ENCODE measurements at regions not wholly inside any gene's neighbourhood (a gene's known extent, or its start where the extent isn't known, plus 50 kb on each side); places are given as distances from the start of the nearest gene placed in this dataset.

DNA sequence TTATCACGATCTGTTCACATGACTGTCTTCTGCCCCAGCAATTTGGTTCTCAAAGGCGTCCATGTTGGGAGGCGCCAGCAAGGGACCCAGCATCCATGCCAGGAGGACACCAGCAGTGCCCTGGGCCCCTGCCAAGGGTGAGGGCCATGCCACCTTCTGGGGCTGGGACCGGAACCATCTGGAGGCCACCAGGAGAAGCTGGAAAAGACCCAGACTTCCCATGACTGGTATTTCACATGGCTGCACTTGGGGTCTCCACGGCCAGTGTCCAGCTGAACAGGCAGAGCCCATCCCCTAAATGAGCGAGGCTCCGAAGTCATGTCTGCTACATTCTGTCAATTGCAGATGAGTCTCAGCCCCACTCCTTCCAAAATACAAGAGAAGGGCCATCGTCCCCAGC lies 306.8 kb upstream of the HS6ST1 start:
- H3K4me2 ChIP-seq: no peak overlapping the region
- TF ChIP-seq Cebpa-rat (IDR thresholded peaks at IDR 0.05): no peak
- H3K4me3 ChIP-seq: no peak overlapping the region
- H3K27ac ChIP-seq: no peak overlapping the region
- H3K36me3 ChIP-seq: no peaks in the 10 kb centered on the region
- H3K9me3 ChIP-seq: no peaks in the 10 kb centered on the region
- no peaks in the 10 kb centered on the region for H3K27me3 ChIP-seq
- H3K4me1 ChIP-seq: peaks cover 18% of the 10 kb centered on the region
- no peaks in the 10 kb centered on the region for H4K20me1 ChIP-seq
- H3K9ac ChIP-seq: no peak overlapping the region

DNA sequence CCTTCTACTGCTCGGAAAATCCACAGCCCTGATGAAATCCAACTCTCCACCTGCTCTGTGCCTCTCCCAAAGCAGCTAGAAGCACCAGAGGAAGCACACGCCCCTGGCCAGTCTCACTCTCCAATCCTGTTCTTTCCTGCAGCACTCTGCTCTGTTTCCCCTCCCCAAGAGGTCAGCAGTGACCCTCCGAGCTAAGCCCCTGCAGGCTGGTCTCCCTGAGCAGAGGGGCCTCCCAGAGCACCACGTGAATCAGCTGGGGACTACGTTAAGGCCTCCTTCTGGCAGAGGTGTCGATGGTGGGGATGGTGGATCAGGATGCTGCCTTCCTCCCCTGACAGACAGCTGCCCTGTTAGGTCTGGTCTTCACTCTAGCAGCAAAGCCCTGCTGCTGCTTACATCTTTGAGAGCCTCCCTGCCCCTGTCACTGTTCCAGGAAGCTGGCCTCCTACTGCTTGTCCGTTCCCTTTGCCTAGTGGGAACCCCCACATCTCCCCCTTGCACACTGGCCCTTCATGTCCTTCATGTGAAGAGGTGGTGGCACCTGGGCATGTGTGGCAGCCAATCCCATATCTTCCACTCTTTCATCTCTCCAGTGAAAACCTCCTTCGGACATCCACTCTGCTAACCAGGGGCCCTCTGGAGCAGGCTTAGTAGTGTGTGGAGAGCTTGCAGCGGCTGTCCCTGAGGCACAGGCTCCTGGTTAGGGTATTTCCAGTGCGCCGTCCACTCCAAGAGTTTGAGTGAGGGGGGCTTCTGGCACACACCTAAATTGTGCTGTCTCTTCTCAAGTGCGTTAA lies 307.5 kb upstream of the HS6ST1 start:
- H3K9me3 ChIP-seq: no peaks in the 10 kb centered on the region
- no peak for TF ChIP-seq Cebpa-rat (IDR thresholded peaks at IDR 0.05)
- no peaks in the 10 kb centered on the region for H4K20me1 ChIP-seq
- H3K9ac ChIP-seq: no peak overlapping the region
- no peaks in the 10 kb centered on the region for H3K27me3 ChIP-seq
- H3K36me3 ChIP-seq: no peaks in the 10 kb centered on the region
- H3K4me2 ChIP-seq: no peak overlapping the region
- H3K27ac ChIP-seq: no peak overlapping the region
- H3K4me1 ChIP-seq: peaks cover 21% of the 10 kb centered on the region
- H3K4me3 ChIP-seq: no peak overlapping the region

DNA sequence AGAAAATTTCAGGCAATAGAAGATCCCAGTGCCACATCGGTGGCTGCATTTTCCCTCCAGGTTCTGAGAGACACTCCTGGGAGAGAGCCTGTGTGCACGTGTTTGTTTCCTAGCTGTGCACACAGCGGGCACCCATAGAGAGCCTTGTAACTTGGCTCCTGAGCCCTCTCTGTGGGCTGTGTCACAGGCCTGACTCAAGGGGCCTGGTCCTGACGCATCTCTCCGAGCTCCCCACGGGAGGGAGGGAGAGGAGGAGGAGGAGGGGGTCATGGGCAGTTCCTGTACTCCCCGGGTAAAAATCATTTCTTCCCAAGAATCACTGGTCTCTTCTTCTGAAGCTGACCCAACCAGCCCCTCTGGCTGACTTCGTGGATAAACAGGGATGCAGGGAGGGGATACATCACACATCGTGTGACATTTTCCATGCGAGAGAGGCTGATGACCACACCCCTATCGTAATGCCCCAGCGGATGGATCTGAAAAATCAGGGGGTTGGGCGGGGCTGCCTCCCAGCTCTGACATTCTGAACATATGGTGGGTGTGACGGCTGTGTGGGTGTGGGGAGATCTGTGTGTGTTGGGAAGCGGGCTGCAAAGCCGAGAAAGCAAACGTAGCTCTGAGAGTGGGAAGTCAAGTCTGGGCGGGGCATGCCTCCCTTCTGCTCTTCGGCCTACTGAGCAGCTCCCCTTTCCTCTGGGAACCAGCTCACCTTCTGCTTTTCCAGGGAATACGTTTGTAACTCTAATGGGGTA lies 308.3 kb upstream of the HS6ST1 start:
- Histone ChIP-seq H3K27ac (no peak overlapping the region), H3K4me1 (peaks cover 29% of the 10 kb centered on the region), H3K9ac (no peak overlapping the region), H3K4me2 (no peak overlapping the region), H4K20me1 (no peaks in the 10 kb centered on the region), H3K27me3 (no peaks in the 10 kb centered on the region), H3K4me3 (no peak overlapping the region), H3K36me3 (no peaks in the 10 kb centered on the region), H3K9me3 (no peaks in the 10 kb centered on the region)
- no peak for TF ChIP-seq Cebpa-rat (IDR thresholded peaks at IDR 0.05)

DNA sequence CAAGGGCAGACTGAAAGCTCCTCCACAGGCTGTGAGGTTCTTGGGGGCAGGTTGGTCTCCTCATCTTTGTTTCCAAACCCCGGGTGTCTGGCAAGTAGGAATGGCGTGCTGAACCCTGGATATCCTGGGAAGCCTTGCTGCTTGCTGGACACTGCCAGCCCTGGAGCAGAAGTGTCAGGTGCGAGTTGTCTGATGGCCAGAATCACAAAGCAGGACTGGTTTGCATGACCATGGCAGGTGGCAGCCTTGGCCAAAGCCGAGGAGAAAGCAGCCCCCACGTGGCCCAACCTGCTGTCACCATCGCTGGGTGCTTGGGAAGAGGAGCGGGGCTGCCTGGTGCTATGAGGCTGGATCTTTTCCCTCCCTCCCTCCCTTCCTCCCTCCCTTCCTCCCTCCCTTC lies 309.5 kb upstream of the HS6ST1 start:
- Histone ChIP-seq H3K27me3 (no peaks in the 10 kb centered on the region), H3K36me3 (no peaks in the 10 kb centered on the region), H3K9me3 (no peaks in the 10 kb centered on the region), H3K27ac (no peak overlapping the region), H4K20me1 (no peaks in the 10 kb centered on the region), H3K4me2 (no peak overlapping the region), H3K9ac (no peak overlapping the region), H3K4me1 (peaks cover 38% of the 10 kb centered on the region), H3K4me3 (no peak overlapping the region)
- no peak for TF ChIP-seq Cebpa-rat (IDR thresholded peaks at IDR 0.05)

DNA sequence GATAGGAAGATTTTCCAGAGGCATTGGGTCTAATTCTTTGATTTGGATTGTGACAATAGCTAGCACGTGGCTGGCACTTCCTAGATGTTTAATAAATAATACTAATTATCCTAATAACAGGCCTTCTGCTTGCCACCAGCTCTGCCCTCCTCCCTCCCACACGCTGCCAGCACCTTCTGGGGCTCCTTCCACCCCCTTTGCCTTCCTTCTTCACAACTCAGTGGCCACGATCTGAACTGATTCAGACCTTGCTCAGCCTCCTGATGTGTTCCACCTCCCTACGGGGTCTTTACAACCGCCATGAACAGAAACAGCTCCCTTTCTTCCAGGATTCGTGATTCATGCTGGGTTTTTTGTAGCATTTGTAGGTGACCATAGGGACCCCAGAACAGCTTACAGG lies 310.3 kb upstream of the HS6ST1 start:
- H4K20me1 ChIP-seq: no peaks in the 10 kb centered on the region
- no peak overlapping the region for H3K4me3 ChIP-seq
- H3K9ac ChIP-seq: no peak overlapping the region
- no peak overlapping the region for H3K27ac ChIP-seq
- peaks cover 32% of the 10 kb centered on the region for H3K4me1 ChIP-seq
- H3K36me3 ChIP-seq: no peaks in the 10 kb centered on the region
- TF ChIP-seq Cebpa-rat (IDR thresholded peaks at IDR 0.05): no peak
- H3K27me3 ChIP-seq: no peaks in the 10 kb centered on the region
- H3K9me3 ChIP-seq: no peaks in the 10 kb centered on the region
- H3K4me2 ChIP-seq: no peak overlapping the region

DNA sequence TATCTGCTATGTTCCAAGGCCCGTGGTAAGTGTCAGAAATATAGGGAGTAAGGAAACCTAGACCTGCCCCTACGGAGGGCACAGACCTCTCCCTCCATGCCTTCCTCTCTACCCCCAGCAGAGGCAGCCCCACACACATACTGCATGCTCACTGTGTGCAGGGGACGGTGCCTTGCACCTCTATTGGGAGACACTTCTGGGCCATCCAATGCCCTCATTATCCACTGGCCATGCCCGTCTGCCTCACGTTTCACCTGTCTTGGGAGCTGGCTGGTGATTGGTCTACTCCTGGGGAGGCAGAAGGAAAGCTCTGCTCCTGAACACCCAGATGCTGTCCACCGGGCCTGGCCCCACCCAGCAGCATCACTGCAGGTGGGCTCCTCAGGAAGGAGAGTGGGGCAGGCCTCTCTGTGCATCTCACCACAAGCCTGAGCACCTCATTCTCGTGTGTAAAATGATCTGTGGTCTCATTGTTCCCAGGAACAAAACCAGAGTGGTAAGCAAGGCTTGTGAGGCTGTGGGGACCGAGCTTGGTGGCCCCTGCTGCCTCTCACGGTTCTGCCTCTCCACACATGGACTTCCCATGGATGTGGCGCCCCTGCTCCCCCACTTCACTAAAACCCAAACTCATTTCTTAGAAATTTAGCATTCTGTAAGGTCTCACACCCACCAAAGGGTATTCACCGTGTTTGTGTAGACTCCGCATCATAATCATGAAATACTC lies 312.5 kb upstream of the HS6ST1 start:
- Histone ChIP-seq H4K20me1 (no peaks in the 10 kb centered on the region), H3K4me3 (no peak overlapping the region), H3K4me1 (peaks cover 23% of the 10 kb centered on the region), H3K27me3 (no peaks in the 10 kb centered on the region), H3K9me3 (no peaks in the 10 kb centered on the region), H3K9ac (no peak overlapping the region), H3K36me3 (no peaks in the 10 kb centered on the region), H3K4me2 (peak overlapping the region; percentile 37), H3K27ac (no peak overlapping the region)
- no peak for TF ChIP-seq Cebpa-rat (IDR thresholded peaks at IDR 0.05)

DNA sequence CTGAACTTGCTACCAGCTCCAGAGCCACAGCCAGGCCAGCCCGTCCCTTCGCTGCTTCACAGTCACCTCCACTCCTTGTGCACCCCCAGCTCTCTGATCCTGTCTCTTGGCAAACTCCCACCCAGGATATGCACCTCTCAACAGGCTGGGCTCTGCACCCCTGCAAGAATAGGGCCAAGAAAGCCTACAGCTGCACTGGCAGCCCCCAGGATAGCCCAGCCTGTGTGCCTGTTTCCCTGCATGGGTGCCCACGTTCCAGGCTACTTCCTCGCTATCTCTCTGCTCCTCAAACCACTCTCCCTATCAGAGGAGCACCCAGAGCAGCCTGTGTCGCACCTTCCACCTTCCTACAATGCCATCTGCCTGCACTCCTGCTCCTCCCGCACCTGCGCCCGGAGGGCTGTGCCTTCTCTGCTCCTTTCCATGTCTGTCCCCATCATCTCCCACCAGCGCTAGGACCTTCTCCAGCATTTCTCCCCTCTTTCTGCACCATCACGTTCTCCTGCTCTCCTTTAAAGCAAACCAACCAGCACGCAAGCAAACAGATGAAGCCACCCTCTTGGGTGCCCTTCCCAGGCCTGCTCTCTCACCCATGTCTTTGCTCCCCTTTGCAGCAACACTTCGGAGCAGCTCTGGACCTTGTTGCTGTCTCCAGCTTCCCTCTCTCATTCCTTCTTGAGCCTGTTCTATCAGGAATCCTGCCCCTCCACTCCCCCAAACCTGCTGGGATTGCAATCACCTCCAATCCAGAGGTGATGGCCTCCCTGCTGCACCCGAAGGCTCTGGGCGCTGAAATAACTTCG lies 313.2 kb upstream of the HS6ST1 start:
- no peak for TF ChIP-seq Cebpa-rat (IDR thresholded peaks at IDR 0.05)
- no peak overlapping the region for H3K4me3 ChIP-seq
- no peaks in the 10 kb centered on the region for H3K27me3 ChIP-seq
- peaks cover 23% of the 10 kb centered on the region for H3K4me1 ChIP-seq
- no peak overlapping the region for H3K9ac ChIP-seq
- H3K27ac ChIP-seq: no peak overlapping the region
- H3K36me3 ChIP-seq: no peaks in the 10 kb centered on the region
- peak overlapping the region; percentile 37 for H3K4me2 ChIP-seq
- no peaks in the 10 kb centered on the region for H3K9me3 ChIP-seq
- H4K20me1 ChIP-seq: no peaks in the 10 kb centered on the region

DNA sequence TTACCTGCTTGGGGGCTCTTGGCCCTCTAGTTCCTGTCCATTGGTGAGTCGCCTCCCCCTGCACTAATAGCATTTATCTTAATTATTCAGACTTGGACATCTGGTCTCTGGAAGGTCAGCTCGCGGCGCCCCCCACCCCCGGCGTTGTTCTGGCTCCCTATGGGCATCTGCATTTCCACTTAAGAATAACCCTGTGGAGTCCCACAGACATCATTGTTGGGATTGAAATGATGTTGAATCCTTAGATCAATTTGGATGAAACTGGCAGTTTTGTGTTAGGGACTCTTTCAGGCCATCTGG lies 313.8 kb upstream of the HS6ST1 start:
- no peak overlapping the region for H3K9ac ChIP-seq
- no peak for TF ChIP-seq Cebpa-rat (IDR thresholded peaks at IDR 0.05)
- no peaks in the 10 kb centered on the region for H3K27me3 ChIP-seq
- no peaks in the 10 kb centered on the region for H3K9me3 ChIP-seq
- no peaks in the 10 kb centered on the region for H4K20me1 ChIP-seq
- H3K36me3 ChIP-seq: no peaks in the 10 kb centered on the region
- H3K27ac ChIP-seq: no peak overlapping the region
- H3K4me3 ChIP-seq: no peak overlapping the region
- peaks cover 23% of the 10 kb centered on the region for H3K4me1 ChIP-seq
- H3K4me2 ChIP-seq: peak overlapping the region; percentile 37; the same call in 1 of the 2 replicates

DNA sequence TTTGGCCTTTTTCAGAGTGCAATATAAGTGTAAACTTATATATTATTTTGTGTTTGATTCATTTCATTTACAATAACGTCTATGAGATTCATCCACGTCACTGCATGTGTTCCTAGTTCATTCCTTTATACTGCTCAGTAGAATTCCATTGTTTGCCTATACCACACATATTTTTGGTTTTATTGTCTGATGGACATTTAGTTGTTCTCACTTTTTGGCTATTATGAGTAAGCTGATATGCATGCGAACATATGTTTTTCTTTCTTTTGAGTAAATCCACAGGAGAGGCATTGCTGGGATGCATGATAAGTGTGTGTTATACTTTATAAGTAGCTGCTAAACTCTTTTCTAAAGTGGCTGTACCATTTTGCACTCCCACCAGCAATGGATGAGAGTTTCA lies 314.8 kb upstream of the HS6ST1 start:
- no peaks in the 10 kb centered on the region for H4K20me1 ChIP-seq
- H3K4me3 ChIP-seq: no peak overlapping the region
- H3K36me3 ChIP-seq: no peaks in the 10 kb centered on the region
- H3K4me2 ChIP-seq: no peak overlapping the region
- no peaks in the 10 kb centered on the region for H3K9me3 ChIP-seq
- no peak overlapping the region for H3K27ac ChIP-seq
- H3K27me3 ChIP-seq: no peaks in the 10 kb centered on the region
- no peak for TF ChIP-seq Cebpa-rat (IDR thresholded peaks at IDR 0.05)
- H3K9ac ChIP-seq: no peak overlapping the region
- H3K4me1 ChIP-seq: peaks cover 27% of the 10 kb centered on the region

All from BLaER1 (cell line).